ENCODE measurements at regions not wholly inside any gene's neighbourhood (a gene's known extent, or its start where the extent isn't known, plus 50 kb on each side); places are given as distances from the start of the nearest gene placed in this dataset.
A peak's percentile ranks its signal among the peaks of the same experiment; 100 is the strongest.

DNA sequence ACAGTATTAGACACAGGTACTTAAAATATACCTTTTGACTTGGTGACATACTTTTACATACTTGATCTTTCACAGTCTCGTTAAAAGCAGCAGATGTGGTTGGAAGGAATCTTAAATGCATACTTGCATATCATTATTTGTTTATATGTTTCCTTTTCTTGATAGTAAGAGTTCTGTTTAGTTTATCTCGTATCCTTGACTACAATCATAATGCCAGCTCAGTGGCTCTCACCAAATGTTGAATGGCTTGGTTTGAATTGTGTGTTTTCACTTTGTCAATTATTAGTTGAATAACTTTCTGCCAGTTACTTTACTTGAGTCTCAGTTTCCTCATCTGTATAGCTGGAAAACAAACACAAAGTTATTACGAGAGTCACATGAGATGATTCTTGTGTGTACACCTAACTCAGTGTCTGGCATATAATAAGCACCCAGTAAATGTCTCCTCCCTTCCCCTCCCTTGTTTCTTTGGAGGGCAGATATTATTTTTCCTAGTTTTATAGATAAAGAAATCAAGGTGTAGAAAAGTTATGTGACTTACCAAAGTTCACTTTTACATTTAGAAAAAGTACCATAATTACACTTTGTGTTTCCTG is 131.6 kb upstream of the IVNS1ABP start:
- H3K9me3 ChIP-seq (ENCODE audit: control insufficient read depth in 2 of 3, low read length in 3 of 3), result no peaks in the 10 kb centered on the region
- POLR2A ChIA-PET, result no interaction called here
- Mint-ChIP-seq H3K27me3 (no peaks in the 10 kb centered on the region), H3K36me3 (peaks cover 0 to 26% (median 0%) of the 10 kb centered on the region in 5 donors), H3K4me1 (peaks cover 0 to 9% (median 0%) of the 10 kb centered on the region in 7 donors), H3K4me3 (no peak overlapping the region), H3K9me3 (peaks cover 0 to 17% (median 3%) of the 10 kb centered on the region in 11 donors), H3K27ac (no peak overlapping the region)
- H3K27ac ChIP-seq (ENCODE audit: low read depth, low read length), result no peak overlapping the region
- H3K4me3 ChIP-seq (ENCODE audit: low read length), result no peak overlapping the region
- no peaks in the 10 kb centered on the region for H3K27me3 ChIP-seq (ENCODE audit: control insufficient read depth in 2 of 2, insufficient read depth in 2 of 2, low read length in 2 of 2)
- no peaks in the 10 kb centered on the region for H3K4me1 ChIP-seq (ENCODE audit: control insufficient read depth in 2 of 2, insufficient read depth in 2 of 2, low read length in 2 of 2)
- no peak for ATAC-seq
- no peak for DNase-seq
- CTCF ChIA-PET, result no interaction called here
- intact Hi-C loops (cut with micrococcal nuclease), result no loop called here
- no peaks in the 10 kb centered on the region for H3K36me3 ChIP-seq (ENCODE audit: control insufficient read depth in 2 of 3, insufficient read depth in 3 of 3, low read length in 3 of 3)

DNA sequence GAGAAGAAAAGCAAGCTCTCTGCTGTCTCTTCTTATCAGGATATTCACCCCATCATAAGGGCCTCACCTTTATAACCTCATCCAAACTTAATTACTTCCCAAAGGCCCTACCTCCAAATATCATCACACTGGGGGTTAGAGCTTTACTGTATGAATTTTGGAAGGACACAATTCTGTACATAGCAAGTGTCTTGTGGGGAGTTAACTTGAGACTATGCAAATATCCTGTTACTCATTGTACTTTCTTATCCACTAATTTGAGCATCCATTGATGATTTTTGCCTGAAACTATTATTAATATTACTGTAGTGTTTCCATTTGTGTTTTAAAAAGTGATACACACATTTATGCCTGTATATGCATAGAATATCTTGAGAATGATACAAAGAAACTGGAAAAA is 129.1 kb upstream of the IVNS1ABP start:
- no peaks in the 10 kb centered on the region for H3K27me3 Mint-ChIP-seq
- POLR2A ChIA-PET, result no interaction called here
- peaks cover 0 to 30% (median 0%) of the 10 kb centered on the region in 7 donors for H3K4me1 Mint-ChIP-seq
- Histone ChIP-seq H3K27me3 (ENCODE audit: control insufficient read depth in 2 of 2, insufficient read depth in 2 of 2, low read length in 2 of 2) (no peaks in the 10 kb centered on the region), H3K36me3 (ENCODE audit: control insufficient read depth in 2 of 3, insufficient read depth in 3 of 3, low read length in 3 of 3) (no peaks in the 10 kb centered on the region), H3K9me3 (ENCODE audit: control insufficient read depth in 2 of 3, low read length in 3 of 3) (no peaks in the 10 kb centered on the region), H3K27ac (ENCODE audit: low read depth, low read length) (no peak overlapping the region), H3K4me3 (ENCODE audit: low read length) (no peak overlapping the region), H3K4me1 (ENCODE audit: control insufficient read depth in 2 of 2, insufficient read depth in 2 of 2, low read length in 2 of 2) (no peaks in the 10 kb centered on the region)
- H3K36me3 Mint-ChIP-seq, result peaks cover 0 to 25% (median 0%) of the 10 kb centered on the region in 5 donors
- CTCF ChIA-PET, result interaction anchor here (0.7 kb wide), 1 partner anchor 41 kb away, joined by 3 read pairs; no protein-coding TSS in a partner anchor
- no peak for ATAC-seq
- peaks cover 0 to 11% (median 2%) of the 10 kb centered on the region in 11 donors for H3K9me3 Mint-ChIP-seq
- no peak for DNase-seq
- intact Hi-C loops (cut with micrococcal nuclease), result no loop called here
- no peak overlapping the region for H3K4me3 Mint-ChIP-seq
- peak overlapping the region in 1 of 9 donors; percentile 12 for H3K27ac Mint-ChIP-seq

GRCh38 chr1:185445594-185445993 is 128.6 kb upstream of the IVNS1ABP start:
- H3K4me1 Mint-ChIP-seq, result peaks cover 0 to 34% (median 3%) of the 10 kb centered on the region in 7 donors
- H3K9me3 Mint-ChIP-seq, result peaks cover 0 to 11% (median 2%) of the 10 kb centered on the region in 11 donors
- Histone ChIP-seq H3K36me3 (ENCODE audit: control insufficient read depth in 2 of 3, insufficient read depth in 3 of 3, low read length in 3 of 3) (no peaks in the 10 kb centered on the region), H3K9me3 (ENCODE audit: control insufficient read depth in 2 of 3, low read length in 3 of 3) (no peaks in the 10 kb centered on the region), H3K27me3 (ENCODE audit: control insufficient read depth in 2 of 2, insufficient read depth in 2 of 2, low read length in 2 of 2) (no peaks in the 10 kb centered on the region), H3K4me1 (ENCODE audit: control insufficient read depth in 2 of 2, insufficient read depth in 2 of 2, low read length in 2 of 2) (no peaks in the 10 kb centered on the region), H3K4me3 (ENCODE audit: low read length) (no peak overlapping the region), H3K27ac (ENCODE audit: low read depth, low read length) (no peak overlapping the region)
- POLR2A ChIA-PET, result no interaction called here
- ATAC-seq (no peak), DNase-seq (no peak)
- intact Hi-C loops (cut with micrococcal nuclease), result no loop called here
- H3K4me3 Mint-ChIP-seq, result no peak overlapping the region
- CTCF ChIA-PET, result no interaction called here
- peaks cover 0 to 28% (median 0%) of the 10 kb centered on the region in 5 donors for H3K36me3 Mint-ChIP-seq
- H3K27me3 Mint-ChIP-seq, result no peaks in the 10 kb centered on the region
- H3K27ac Mint-ChIP-seq, result peak overlapping the region in 1 of 9 donors; percentile 54

GRCh38 chr1:185444676-185445075 is 127.6 kb upstream of the IVNS1ABP start:
- no peaks in the 10 kb centered on the region for H3K27me3 ChIP-seq (ENCODE audit: control insufficient read depth in 2 of 2, insufficient read depth in 2 of 2, low read length in 2 of 2)

GRCh38 chr1:185442050-185442449 is 125.0 kb upstream of the IVNS1ABP start:
- peaks cover 0 to 20% of the 10 kb centered on the region in 2 donors for H3K4me1 ChIP-seq (ENCODE audit: control insufficient read depth in 2 of 2, insufficient read depth in 2 of 2, low read length in 2 of 2)
- no peak for ATAC-seq
- intact Hi-C loops (cut with micrococcal nuclease), result no loop called here
- Mint-ChIP-seq H3K27me3 (no peaks in the 10 kb centered on the region), H3K9me3 (peaks cover 0 to 3% (median 0%) of the 10 kb centered on the region in 11 donors), H3K4me3 (no peak overlapping the region), H3K27ac (peak overlapping the region in 1 of 9 donors; percentile 10), H3K4me1 (peaks cover 0 to 28% (median 3%) of the 10 kb centered on the region in 7 donors), H3K36me3 (peaks cover 0 to 13% (median 0%) of the 10 kb centered on the region in 5 donors)
- POLR2A ChIA-PET, result no interaction called here
- no peaks in the 10 kb centered on the region for H3K9me3 ChIP-seq (ENCODE audit: control insufficient read depth in 2 of 3, low read length in 3 of 3)
- no peak overlapping the region for H3K4me3 ChIP-seq (ENCODE audit: low read length)
- DNase-seq, result no peak
- CTCF ChIA-PET, result no interaction called here
- H3K36me3 ChIP-seq (ENCODE audit: control insufficient read depth in 2 of 3, insufficient read depth in 3 of 3, low read length in 3 of 3), result no peaks in the 10 kb centered on the region
- no peak overlapping the region for H3K27ac ChIP-seq (ENCODE audit: low read depth, low read length)
- no peaks in the 10 kb centered on the region for H3K27me3 ChIP-seq (ENCODE audit: control insufficient read depth in 2 of 2, insufficient read depth in 2 of 2, low read length in 2 of 2)

More at GRCh38 chr1:185444676-185445075, 127.6 kb upstream of the IVNS1ABP start:
- Mint-ChIP-seq H3K4me1 (peaks cover 0 to 28% (median 3%) of the 10 kb centered on the region in 7 donors), H3K27me3 (no peaks in the 10 kb centered on the region), H3K9me3 (peaks cover 0 to 5% (median 0%) of the 10 kb centered on the region in 11 donors), H3K4me3 (no peak overlapping the region), H3K36me3 (peaks cover 0 to 22% (median 0%) of the 10 kb centered on the region in 5 donors), H3K27ac (no peak overlapping the region)
- ATAC-seq (no peak), DNase-seq (no peak)
- intact Hi-C loops (cut with micrococcal nuclease), result no loop called here
- Histone ChIP-seq H3K27ac (ENCODE audit: low read depth, low read length) (no peak overlapping the region), H3K4me3 (ENCODE audit: low read length) (no peak overlapping the region), H3K4me1 (ENCODE audit: control insufficient read depth in 2 of 2, insufficient read depth in 2 of 2, low read length in 2 of 2) (peaks cover 0 to 7% of the 10 kb centered on the region in 2 donors), H3K9me3 (ENCODE audit: control insufficient read depth in 2 of 3, low read length in 3 of 3) (no peaks in the 10 kb centered on the region), H3K36me3 (ENCODE audit: control insufficient read depth in 2 of 3, insufficient read depth in 3 of 3, low read length in 3 of 3) (no peaks in the 10 kb centered on the region)
- POLR2A ChIA-PET, result no interaction called here
- CTCF ChIA-PET, result interaction anchor here (0.7 kb wide), 1 partner anchor 275 kb away, joined by 3 read pairs; no protein-coding TSS in a partner anchor

GRCh38 chr1:185441605-185442004 is 124.6 kb upstream of the IVNS1ABP start:
- Histone ChIP-seq H3K9me3 (ENCODE audit: control insufficient read depth in 2 of 3, low read length in 3 of 3) (no peaks in the 10 kb centered on the region), H3K27me3 (ENCODE audit: control insufficient read depth in 2 of 2, insufficient read depth in 2 of 2, low read length in 2 of 2) (no peaks in the 10 kb centered on the region), H3K36me3 (ENCODE audit: control insufficient read depth in 2 of 3, insufficient read depth in 3 of 3, low read length in 3 of 3) (no peaks in the 10 kb centered on the region), H3K4me3 (ENCODE audit: low read length) (no peak overlapping the region), H3K27ac (ENCODE audit: low read depth, low read length) (no peak overlapping the region), H3K4me1 (ENCODE audit: control insufficient read depth in 2 of 2, insufficient read depth in 2 of 2, low read length in 2 of 2) (peaks cover 0 to 20% of the 10 kb centered on the region in 2 donors)
- intact Hi-C loops (cut with micrococcal nuclease), result no loop called here
- CTCF ChIA-PET, result no interaction called here
- H3K9me3 Mint-ChIP-seq, result peaks cover 0 to 3% (median 0%) of the 10 kb centered on the region in 11 donors
- peaks cover 0 to 29% (median 3%) of the 10 kb centered on the region in 7 donors for H3K4me1 Mint-ChIP-seq
- ATAC-seq (no peak), DNase-seq (no peak)
- no peak overlapping the region for H3K4me3 Mint-ChIP-seq
- peak overlapping the region in 1 of 9 donors; percentile 91 for H3K27ac Mint-ChIP-seq
- POLR2A ChIA-PET, result no interaction called here
- H3K36me3 Mint-ChIP-seq, result peaks cover 0 to 13% (median 0%) of the 10 kb centered on the region in 5 donors
- H3K27me3 Mint-ChIP-seq, result no peaks in the 10 kb centered on the region

DNA sequence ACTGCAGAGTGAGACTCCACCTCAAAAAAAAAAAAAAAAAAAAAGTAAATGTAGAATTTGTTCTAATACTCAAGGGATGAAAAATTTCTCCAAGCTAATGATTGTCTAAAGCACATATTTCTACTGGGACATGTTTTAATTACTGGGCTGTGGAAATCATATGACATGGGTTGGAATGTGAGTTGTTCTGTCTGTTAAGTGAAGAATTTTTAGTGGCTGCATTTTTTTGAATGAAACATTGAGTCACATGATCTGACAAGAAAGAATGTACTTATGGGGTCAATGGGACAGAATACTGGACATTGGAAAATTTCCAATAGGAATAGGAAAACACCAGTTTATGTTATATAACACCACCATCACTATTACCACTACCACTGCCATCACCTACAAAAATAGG is 123.8 kb upstream of the IVNS1ABP start:
- Histone ChIP-seq H3K36me3 (ENCODE audit: control insufficient read depth in 2 of 3, insufficient read depth in 3 of 3, low read length in 3 of 3) (no peaks in the 10 kb centered on the region), H3K4me3 (ENCODE audit: low read length) (no peak overlapping the region), H3K27ac (ENCODE audit: low read depth, low read length) (no peak overlapping the region), H3K27me3 (ENCODE audit: control insufficient read depth in 2 of 2, insufficient read depth in 2 of 2, low read length in 2 of 2) (no peaks in the 10 kb centered on the region), H3K9me3 (ENCODE audit: control insufficient read depth in 2 of 3, low read length in 3 of 3) (no peaks in the 10 kb centered on the region), H3K4me1 (ENCODE audit: control insufficient read depth in 2 of 2, insufficient read depth in 2 of 2, low read length in 2 of 2) (peaks cover 0 to 20% of the 10 kb centered on the region in 2 donors)
- H3K4me3 Mint-ChIP-seq, result peak overlapping the region in 1 of 10 donors; percentile 52
- ChIA-PET CTCF (no interaction called here), POLR2A (interaction anchor here (0.6 kb wide), 1 partner anchor 161 kb away, joined by 3 read pairs; no protein-coding TSS in a partner anchor)
- peaks cover 0 to 33% (median 3%) of the 10 kb centered on the region in 7 donors for H3K4me1 Mint-ChIP-seq
- peaks cover 0 to 14% (median 0%) of the 10 kb centered on the region in 5 donors for H3K36me3 Mint-ChIP-seq
- H3K9me3 Mint-ChIP-seq, result peaks cover 0 to 4% (median 0%) of the 10 kb centered on the region in 11 donors
- H3K27me3 Mint-ChIP-seq, result no peaks in the 10 kb centered on the region
- intact Hi-C loops (cut with micrococcal nuclease), result loop anchor here in 1 of 2 donors (1.0 kb wide), 2 partner anchors 119 to 126 kb away; no protein-coding TSS in a partner anchor
- peak overlapping the region in 2 of 9 donors; percentile 15 to 91 for H3K27ac Mint-ChIP-seq
- DNase-seq (no peak), ATAC-seq (no peak)

Measured in naive thymus-derived CD4-positive, alpha-beta T cell (primary cell).